OCI-LY3 (cell line): ENCODE measurements at regions not wholly inside any gene's neighbourhood (a gene's known extent, or its start where the extent isn't known, plus 50 kb on each side); places are given as distances from the start of the nearest gene placed in this dataset.

Experiments
- H2AFZ ChIP-seq: fragments of 200-600, 300-600 bp; shearing (Covaris generic); 2 replicates; pipeline ENCODE4 v1.6.0; 2014; ENCODE audit warnings: antibody characterized with exemption, low read depth, low read length
- H3K27ac ChIP-seq: fragments of 200-600, 300-600 bp; sonication (generic); 2 replicates; pipeline ENCODE4 v1.5.1; 2014; ENCODE audit warnings: mild to moderate bottlenecking, low read length, moderate library complexity, mixed read lengths
- H3K27me3 ChIP-seq: fragments of 200-600, 300-600 bp; sonication (generic); 2 replicates; pipeline ENCODE4 v1.6.1; 2014; ENCODE audit warnings: low read depth, low read length, mixed read lengths
- H3K36me3 ChIP-seq: fragments of 200-600, 300-600 bp; sonication (generic); replicated peaks from 2 replicates; pipeline ENCODE3; 2014; ENCODE audit warnings: low read depth, low read length, mixed read lengths
- H3K4me1 ChIP-seq: fragments of 300-600, 200-600 bp; sonication (generic); 2 replicates; pipeline ENCODE4 v1.6.1; 2014; ENCODE audit warnings: low read length, mixed read lengths
- H3K4me2 ChIP-seq: fragments of 200-600, 300-600 bp; sonication (generic); 2 replicates; pipeline ENCODE4 v1.6.1; 2014; ENCODE audit warnings: low read length, mixed read lengths
- H3K4me3 ChIP-seq: fragments of 300-600, 200-600 bp; sonication (generic); 2 replicates; pipeline ENCODE4 v1.5.1; 2014; ENCODE audit warnings: antibody characterized with exemption, mild to moderate bottlenecking, low read length, moderate library complexity
- H3K79me2 ChIP-seq: fragments of 300-600, 200-600 bp; shearing (Covaris generic); 2 replicates; pipeline ENCODE4 v1.6.1; 2014; ENCODE audit warnings: mild to moderate bottlenecking, low read length, mixed read lengths
- H3K9ac ChIP-seq: fragments of 300-600, 200-600 bp; shearing (Covaris generic); 2 replicates; pipeline ENCODE4 v1.6.0; 2014; ENCODE audit warnings: mild to moderate bottlenecking, low read length, moderate library complexity
- H3K9me3 ChIP-seq: fragments of 200-600, 300-600 bp; shearing (Covaris generic); 2 replicates; pipeline ENCODE4 v1.6.1; 2014; ENCODE audit warnings: low read length, mixed read lengths; ENCODE audit not compliant: insufficient read depth
- H4K20me1 ChIP-seq: fragments of 200-600, 300-600 bp; sonication (generic); 2 replicates; pipeline ENCODE4 v1.6.1; 2016; ENCODE audit warnings: low read length, mixed read lengths; ENCODE audit not compliant: insufficient read depth
- EZH2phosphoT487 ChIP-seq: fragments of 200-600 bp; shearing (Covaris generic); IDR thresholded peaks from 2 replicates; pipeline ENCODE4 v1.6.1; 2018; ENCODE audit warnings: antibody characterized with exemption, mixed run types, low read depth
- TF ChIP-seq, protein P1 (sequence below): fragments of 200-600, 300-600 bp; sonication (generic); IDR thresholded peaks from 2 replicates; pipeline ENCODE4 v1.5.1; 2014; ENCODE audit warnings: antibody characterized with exemption, low read length, low read depth

DNA sequence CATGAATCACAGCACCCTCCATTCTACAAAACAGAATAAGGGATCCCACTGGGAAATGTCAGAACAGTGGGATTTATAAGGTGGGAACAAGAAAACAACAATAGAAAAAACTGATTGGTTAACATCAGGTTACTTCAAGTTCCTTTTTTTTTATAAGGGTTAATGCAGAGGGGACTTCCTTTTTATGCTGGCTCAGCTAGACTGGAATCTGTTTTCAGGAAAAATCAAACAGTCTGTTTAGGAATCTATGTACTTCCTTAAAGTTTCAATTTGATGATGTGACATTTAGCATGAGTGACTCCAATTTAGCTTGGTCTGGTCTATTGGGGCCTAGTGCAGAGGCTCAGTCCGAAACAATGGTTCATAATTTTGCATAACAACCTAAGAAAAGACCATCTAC lies 192.9 kb downstream of the ADGRA3 start:
- no peak overlapping the region for H3K4me3 ChIP-seq
- no peak overlapping the region for H3K4me2 ChIP-seq
- no peak overlapping the region for H3K27ac ChIP-seq
- H3K27me3 ChIP-seq = no peaks in the 10 kb centered on the region
- no peaks in the 10 kb centered on the region for H4K20me1 ChIP-seq
- no peaks in the 10 kb centered on the region for H3K9me3 ChIP-seq
- no peaks in the 10 kb centered on the region for H3K36me3 ChIP-seq
- no peak overlapping the region for H2AFZ ChIP-seq
- H3K79me2 ChIP-seq = no peaks in the 10 kb centered on the region
- TF ChIP-seq, protein P1, sequence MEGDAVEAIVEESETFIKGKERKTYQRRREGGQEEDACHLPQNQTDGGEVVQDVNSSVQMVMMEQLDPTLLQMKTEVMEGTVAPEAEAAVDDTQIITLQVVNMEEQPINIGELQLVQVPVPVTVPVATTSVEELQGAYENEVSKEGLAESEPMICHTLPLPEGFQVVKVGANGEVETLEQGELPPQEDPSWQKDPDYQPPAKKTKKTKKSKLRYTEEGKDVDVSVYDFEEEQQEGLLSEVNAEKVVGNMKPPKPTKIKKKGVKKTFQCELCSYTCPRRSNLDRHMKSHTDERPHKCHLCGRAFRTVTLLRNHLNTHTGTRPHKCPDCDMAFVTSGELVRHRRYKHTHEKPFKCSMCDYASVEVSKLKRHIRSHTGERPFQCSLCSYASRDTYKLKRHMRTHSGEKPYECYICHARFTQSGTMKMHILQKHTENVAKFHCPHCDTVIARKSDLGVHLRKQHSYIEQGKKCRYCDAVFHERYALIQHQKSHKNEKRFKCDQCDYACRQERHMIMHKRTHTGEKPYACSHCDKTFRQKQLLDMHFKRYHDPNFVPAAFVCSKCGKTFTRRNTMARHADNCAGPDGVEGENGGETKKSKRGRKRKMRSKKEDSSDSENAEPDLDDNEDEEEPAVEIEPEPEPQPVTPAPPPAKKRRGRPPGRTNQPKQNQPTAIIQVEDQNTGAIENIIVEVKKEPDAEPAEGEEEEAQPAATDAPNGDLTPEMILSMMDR = no peak
- H3K9ac ChIP-seq = no peak overlapping the region
- H3K4me1 ChIP-seq = no peaks in the 10 kb centered on the region

DNA sequence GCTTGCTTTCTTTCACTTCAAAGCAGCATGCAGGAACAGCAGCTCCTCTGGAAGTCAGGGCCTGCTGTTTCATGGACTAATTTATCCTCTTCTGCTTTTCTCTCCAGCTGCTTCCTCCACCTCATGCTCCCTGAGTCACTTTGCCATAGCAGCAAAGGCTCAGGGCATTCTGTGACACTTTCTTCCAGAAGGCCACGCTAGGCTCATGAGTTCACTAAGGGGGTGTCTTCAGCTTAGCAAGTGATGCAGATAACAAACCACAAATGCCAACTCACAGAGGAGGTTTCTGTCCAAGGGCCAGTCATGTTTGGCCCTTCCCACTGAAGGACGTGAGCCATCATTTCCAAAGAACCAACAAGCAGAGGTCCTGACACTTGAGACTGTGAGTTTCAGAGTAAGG lies 200.2 kb downstream of the ADGRA3 start:
- H3K27me3 ChIP-seq = no peaks in the 10 kb centered on the region
- no peak overlapping the region for H3K27ac ChIP-seq
- H3K4me1 ChIP-seq = no peaks in the 10 kb centered on the region
- no peak overlapping the region for H3K4me2 ChIP-seq
- TF ChIP-seq, protein P1 = no peak
- no peak for TF ChIP-seq EZH2phosphoT487
- no peak overlapping the region for H3K4me3 ChIP-seq
- no peak overlapping the region for H2AFZ ChIP-seq
- H3K79me2 ChIP-seq = no peaks in the 10 kb centered on the region
- no peaks in the 10 kb centered on the region for H4K20me1 ChIP-seq
- H3K36me3 ChIP-seq = no peaks in the 10 kb centered on the region
- no peaks in the 10 kb centered on the region for H3K9me3 ChIP-seq
- no peak overlapping the region for H3K9ac ChIP-seq

DNA sequence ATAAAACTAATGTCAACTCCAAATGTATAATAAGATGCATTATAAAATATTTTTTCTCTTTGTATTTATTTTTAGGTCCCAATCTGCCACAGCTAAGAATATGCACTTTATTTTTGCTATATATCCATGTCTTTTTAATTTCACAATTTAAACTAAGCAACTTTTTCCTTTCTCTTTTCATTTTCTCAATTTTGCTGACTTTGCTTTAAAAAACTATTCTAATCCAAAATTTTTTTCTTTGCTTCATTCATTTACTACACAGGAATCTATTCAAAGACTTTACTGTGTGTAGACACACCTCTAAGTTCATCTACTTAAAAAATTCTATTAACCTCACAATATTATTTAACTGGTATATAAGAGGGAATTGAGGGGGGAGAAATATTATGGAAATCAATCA lies 201.9 kb downstream of the ADGRA3 start:
- H3K36me3 ChIP-seq = no peaks in the 10 kb centered on the region
- no peak overlapping the region for H3K9ac ChIP-seq
- TF ChIP-seq, protein P1 = no peak
- TF ChIP-seq EZH2phosphoT487 = no peak

DNA sequence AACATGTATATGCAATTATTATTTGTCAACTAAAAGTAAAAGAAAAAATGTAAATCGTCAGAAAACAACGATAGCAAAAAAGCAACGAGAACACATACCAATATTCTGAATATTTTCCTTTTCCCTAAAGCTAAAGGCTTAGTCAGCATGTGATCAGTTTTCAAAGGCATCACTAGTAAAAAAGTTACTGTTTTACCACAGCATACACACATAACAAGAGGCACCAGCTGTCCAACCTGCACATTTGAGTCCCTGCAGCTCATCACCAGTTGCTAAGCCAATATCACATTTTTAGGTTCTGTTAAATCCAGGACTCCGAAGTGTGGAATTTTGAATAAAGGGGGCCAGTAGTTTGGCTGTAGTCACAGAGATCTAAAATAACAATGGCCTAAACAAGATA lies 203.8 kb downstream of the ADGRA3 start:
- H3K4me2 ChIP-seq = no peak overlapping the region
- H4K20me1 ChIP-seq = no peaks in the 10 kb centered on the region
- H3K4me1 ChIP-seq = no peaks in the 10 kb centered on the region
- no peak overlapping the region for H3K9ac ChIP-seq
- no peak overlapping the region for H2AFZ ChIP-seq
- H3K79me2 ChIP-seq = no peaks in the 10 kb centered on the region
- H3K36me3 ChIP-seq = no peaks in the 10 kb centered on the region
- H3K9me3 ChIP-seq = no peaks in the 10 kb centered on the region
- H3K27ac ChIP-seq = no peak overlapping the region
- H3K27me3 ChIP-seq = no peaks in the 10 kb centered on the region
- no peak for TF ChIP-seq EZH2phosphoT487
- TF ChIP-seq, protein P1 = no peak
- H3K4me3 ChIP-seq = no peak overlapping the region

More for the DNA sequence above, 201.9 kb downstream of the ADGRA3 start:
- Histone ChIP-seq H3K4me1 (no peaks in the 10 kb centered on the region), H3K9me3 (no peaks in the 10 kb centered on the region), H4K20me1 (no peaks in the 10 kb centered on the region), H3K79me2 (no peaks in the 10 kb centered on the region), H3K27me3 (no peaks in the 10 kb centered on the region), H3K4me3 (no peak overlapping the region), H3K4me2 (no peak overlapping the region), H3K27ac (no peak overlapping the region), H2AFZ (no peak overlapping the region)
